ENCODE measurements at regions not wholly inside any gene's neighbourhood (a gene's known extent, or its start where the extent isn't known, plus 50 kb on each side); places are given as distances from the start of the nearest gene placed in this dataset.
"Not testable (repeated sequence)": the region's sequence is repeated elsewhere in the genome, so short reads cannot be mapped to it uniquely, and the experiment has no call there.

DNA sequence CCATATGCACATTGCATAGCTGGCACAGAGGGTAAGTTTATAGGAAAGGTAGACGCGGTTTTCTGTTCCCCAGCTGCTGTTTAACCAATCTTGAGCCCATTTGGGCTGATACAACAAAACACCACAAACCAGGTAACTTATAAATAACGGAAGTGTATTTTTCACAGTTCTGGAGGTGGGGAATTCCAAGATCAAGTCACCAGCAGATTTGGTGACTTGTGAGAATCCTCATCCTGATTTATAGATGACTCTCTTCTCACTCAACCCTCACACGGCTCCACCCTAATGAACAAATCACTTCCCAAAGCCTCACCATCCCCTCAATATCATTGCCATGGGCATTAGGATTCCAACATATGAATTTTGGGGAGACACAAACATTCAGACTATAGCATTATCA, 694.4 kb upstream of the NR2F2 start:
- no peak for DNase-seq

DNA sequence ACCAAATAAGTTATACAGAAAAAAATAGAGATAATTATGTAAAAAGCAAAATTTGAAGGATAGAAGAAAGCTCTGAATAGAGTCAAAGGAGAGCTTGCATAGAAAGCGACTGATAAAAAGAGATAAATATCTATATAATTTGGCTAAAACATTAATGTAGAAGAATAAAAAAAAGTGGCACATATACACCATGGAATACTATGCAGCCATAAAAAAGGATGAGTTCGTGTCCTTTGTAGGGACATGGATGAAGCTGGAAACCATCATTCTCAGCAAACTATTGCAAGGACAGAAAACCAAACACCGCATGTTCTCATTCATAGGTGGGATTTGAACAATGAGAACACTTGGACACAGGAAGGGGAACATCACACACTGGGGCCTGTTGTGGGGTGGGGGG, 693.3 kb upstream of the NR2F2 start:
- not testable (repeated sequence) for DNase-seq

DNA sequence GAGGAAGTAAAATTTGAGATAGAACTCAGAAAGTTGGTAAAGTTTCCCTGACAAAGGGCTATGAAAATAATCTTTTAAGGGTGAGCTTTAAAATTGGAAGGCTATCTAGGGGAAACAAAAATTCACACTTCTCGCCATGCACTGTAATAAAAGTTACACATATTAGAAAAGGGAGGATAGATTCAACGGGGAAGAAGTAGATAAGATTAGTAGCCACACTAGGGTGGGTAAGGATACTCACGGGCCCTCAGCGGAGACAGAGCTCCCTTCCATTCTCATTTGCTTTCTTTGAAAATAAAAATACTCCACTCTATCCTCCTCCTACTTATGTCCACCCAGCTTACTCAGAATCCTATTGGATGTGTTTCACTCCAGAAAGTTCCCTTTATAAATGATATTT, 691.3 kb upstream of the NR2F2 start:
- no peak for DNase-seq

DNA sequence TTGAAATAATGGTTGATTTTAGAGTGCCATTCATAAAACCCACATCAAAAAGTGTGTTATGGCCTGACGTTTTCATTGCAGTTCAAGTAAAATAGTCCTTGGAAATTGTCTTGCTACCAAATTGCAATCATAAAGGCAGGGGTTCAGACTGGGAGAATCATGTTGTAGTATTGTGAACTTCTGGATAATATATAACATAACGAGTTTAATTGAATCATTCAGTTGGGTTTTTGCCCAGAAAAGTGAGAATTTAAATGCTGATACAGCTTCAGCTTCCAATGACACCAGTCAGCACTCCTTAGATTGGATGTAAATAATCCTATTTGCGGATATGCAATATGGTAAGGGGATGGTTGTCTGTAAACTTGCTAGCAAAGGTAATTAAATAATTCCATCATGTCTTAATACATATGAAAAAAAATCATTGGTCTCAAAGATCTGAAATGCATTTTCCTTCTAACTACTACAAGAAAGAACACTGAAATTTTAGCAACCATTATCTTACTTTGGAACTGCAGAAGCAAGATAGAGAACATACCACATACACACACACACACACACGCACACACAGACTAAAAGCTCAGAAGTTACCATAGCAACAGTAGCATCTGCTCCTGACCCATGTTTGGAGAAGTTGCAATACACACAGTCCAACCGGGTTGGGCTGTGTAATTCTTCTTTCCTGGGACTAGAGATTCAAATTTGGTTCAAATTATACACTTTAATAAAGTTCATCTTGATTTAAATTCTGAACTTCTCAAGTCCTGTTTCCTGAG, 686.2 kb upstream of the NR2F2 start:
- no peak for DNase-seq

DNA sequence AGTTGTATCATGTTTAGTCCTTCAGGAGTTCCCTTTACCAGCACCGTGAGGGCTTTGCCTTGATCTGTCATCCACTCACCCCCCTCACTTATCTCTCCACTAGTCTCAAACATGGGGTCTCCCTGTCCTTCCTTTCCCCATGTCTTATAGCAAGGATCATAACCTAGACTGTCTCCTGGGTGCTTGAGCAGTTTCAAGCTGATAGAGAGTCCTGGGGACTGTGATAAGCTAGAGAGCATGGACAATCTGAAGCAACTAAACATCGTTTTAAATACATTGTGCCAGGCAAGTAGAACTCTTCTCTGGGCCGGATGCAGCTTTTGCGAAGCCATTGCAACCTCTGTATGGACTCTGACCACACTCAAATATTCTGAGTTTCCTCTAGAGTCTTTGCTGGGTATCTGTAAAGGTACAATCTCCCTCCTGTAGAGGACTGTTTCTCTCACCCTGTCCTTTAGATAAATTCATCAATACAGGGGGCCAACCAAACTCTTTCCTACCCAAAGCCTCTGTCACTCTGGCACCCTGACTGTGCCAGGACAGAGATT, 684.6 kb upstream of the NR2F2 start:
- no peak for DNase-seq

DNA sequence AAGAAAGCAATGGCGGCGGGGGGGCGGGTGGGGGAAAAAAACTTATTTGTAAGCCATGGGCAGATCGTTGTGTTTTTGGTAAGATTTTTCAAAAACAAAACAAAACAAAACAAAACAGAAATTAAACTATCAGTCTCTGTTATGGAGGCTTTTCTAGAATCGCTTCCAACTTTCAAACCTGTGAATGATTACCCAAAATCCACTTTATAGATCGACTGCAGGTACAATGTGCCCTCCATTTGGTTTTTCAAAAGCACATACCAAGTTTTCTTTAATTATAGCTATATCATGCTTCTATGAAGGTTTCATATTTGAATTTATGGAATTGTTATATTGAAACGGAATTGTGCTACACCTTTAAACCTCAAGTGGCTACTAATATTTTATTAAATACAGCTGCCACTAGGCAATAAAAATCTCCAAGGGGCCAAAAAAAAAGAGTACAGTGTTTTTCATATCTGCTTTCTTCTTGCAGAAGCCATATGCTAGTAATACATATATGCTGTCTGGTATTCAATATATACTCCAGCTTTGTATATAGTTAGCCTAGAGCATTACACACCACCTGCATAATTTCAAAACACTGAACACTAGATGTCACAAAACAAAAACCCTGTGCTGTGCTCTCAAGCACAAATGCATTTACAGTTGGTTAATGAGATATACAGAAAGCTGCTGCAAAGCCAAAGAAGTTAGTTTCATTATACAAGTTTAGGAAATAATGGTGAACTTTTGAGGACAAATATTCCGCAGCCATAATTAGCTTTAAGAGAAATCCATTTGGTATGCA, 683.8 kb upstream of the NR2F2 start:
- no peak for DNase-seq

GRCh38 chr15:95647531-95648277, 682.8 kb upstream of the NR2F2 start:
- DNase-seq, result no peak

DNA sequence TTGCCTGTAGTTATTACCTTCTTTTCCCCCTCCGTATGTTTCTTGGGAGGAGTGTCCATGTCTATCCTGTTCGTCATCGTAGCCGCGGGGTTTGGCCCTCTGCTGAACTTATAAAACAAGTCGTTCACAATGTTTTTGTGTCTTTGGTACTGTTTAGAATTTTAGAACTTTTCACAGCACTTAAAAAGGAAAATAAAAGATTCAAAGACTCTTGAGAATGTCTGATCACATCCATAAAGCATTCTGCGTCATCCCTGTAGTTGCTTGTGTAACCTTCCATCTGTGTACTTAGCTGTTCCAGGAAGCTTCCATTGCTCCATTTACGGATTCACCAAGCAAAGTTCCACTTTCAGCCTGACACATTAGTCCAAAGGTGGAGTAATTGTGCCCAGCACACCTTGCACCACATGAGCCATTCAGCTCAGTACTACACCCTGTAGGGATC, 677.1 kb upstream of the NR2F2 start:
- no peak for DNase-seq

DNA sequence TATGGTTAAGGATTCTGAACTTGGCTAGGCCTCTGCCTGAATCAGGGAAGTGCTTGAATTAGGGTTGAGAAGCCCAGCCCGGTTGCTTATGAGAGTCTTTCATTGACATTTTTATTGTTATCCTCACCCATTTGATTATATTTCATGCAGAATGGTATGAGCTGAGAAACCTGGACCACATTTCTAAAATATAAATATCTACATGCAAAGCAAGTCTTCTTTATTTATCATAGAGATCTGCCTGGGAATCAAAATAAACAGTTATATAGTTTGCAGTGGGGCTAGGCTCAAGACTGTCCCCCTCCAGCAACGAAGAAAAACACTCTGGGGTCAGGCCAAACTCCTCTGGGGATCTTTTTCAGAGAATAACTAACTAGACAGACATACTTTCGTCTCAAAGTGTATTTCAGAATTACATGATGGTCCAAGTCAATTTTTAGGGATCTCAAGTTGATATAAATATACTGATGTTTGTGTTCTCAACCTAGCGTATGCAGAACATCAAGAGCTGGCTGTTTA, 675.4 kb upstream of the NR2F2 start:
- DNase-seq, result no peak

GRCh38 chr15:95656595-95656994, 673.9 kb upstream of the NR2F2 start:
- DNase-seq, result no peak

DNA sequence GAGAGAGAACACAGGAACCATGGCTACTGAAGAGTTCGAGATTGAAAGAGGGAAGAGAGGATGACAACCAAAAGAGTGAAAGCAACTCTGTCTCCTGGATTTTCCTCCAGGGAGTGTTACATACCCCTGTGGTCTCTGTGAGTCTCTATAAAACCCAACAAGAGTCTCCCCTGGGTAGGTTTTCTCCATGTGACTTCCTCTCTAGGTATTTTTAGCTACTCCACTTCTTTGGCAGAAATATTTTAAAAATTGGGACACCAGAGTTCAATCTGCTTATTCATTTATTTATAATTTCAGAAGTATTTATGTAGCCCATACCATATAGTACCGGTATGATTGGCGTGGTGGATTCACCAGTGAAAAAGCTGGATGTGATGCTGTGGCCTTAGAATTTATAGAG, 671.7 kb upstream of the NR2F2 start:
- DNase-seq, result no peak

GRCh38 chr15:95659656-95660055, 670.8 kb upstream of the NR2F2 start:
- DNase-seq, result no peak

DNA sequence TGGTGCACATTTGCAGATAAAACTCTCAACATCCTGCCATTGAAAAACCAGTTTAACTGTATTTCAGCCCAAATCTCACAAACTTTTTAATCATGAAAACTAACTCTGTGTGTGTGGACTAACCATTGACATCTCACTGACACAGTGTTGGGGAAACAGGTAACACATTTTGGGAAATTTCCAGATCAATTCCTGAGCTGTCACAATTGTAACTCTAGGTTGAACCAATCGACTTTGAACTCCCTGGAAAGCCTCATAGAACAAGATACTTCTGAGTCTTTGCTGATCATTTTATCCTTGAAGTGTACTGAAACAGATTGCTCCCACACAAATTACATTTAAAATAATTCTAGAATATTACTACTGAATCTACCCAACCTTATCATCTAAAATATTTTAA, 667.9 kb upstream of the NR2F2 start:
- no peak for DNase-seq

DNA sequence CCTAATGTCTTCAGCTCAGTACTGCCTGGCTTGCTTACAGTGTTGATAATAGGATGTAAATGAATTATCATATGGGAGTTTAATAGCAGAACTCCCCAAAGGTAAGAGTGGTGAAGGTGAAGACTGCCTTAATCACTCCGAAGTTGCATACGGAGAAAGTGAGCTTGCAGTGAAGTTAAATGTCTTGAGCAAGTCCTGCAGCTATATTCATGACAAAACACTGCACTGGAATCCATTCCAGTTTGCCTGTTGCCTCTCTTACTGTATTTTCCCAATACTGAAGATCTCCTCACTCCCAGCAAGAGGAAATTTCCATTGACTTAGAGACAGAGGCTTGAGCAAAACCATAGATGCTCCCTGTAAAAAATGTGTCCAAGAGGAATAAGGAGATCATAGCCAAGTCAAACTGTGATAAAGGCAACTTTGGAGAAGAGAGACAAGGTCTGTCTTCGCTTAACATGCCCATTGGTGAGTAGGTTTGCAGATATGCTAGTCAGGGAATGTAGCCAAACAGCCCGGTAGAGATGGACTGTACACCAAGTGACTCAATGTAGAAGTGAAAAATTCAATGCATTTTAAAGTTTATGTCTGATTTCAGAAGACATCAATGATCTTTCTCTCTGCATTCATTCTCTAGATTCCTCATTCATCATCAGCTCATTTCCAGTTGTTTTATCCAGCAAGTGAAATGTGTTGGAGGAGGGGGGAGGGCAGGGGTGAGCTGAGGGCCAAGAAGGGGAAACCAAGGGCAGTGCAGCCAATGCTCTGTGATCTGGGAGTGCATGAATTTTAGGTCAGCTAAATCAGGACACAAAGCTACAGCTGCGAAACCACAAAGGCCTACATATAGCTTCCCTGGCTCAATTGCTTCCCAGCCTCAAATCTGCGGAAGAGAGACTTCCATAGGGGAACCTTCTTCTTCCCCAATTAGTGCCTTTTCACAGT, 667.1 kb upstream of the NR2F2 start:
- no peak for DNase-seq

- DNase-seq, result no peak
Measured at GRCh38 chr15:95664450-95664849, 666.0 kb upstream of the NR2F2 start.

- DNase-seq, result no peak
Measured at GRCh38 chr15:95669146-95669922, 661.2 kb upstream of the NR2F2 start.

DNA sequence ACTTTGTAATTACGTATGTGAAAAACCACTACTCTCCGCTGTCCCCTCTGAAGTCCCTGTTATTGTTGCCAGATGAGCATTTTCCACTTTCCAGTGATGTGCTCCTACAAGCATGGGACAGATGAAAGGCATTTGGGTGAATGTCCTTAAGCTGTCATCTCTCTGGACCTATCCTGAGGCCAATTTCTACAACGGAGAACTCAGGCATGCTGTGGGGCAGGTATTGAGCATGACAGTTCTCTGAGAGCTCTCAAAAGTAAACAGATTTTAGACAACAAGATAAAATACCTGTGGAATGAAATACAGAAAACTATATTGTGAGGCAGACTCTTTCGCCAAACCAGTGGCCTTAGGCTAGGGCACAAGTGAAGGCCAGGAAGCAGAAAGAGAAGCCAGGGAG, 656.5 kb upstream of the NR2F2 start:
- no peak for DNase-seq

- no peak for DNase-seq
Measured at GRCh38 chr15:95676500-95676899, 654.0 kb upstream of the NR2F2 start.

DNA sequence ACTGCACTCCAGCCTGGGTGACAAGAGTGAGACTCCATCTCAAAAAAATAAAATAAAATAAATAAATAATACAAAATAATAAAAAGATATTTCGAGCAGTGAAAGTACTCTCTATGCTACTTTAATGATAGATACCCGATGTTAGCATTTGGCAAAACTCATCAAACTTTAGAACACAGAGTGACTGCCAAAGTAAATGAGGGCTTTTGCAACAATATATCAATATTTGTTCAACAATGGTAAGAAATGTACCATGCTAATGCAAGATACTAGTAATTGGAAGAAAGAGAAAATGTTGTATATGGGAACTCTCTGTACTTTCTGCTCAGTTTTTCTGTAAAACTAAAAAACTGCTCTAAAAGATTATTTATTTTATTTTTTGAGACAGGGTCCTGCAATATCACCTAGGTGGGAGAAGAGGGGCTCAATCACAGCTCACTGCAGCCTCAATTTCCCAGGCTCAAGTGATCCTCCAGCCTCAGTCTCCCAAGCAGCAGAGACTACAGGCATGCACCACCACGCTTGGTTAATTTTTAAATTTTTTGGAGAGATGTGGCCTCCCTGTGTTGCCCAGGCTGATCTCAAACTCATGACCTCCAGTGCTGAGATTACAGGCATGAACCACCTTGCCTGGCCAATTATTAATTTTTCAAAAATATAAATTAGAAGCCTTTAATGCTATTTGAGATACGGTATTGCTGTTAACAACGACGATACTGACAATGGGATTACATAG, 650.5 kb upstream of the NR2F2 start:
- DNase-seq, result no peak

GRCh38 chr15:95680728-95681127, 649.8 kb upstream of the NR2F2 start:
- no peak for DNase-seq
